ENCODE measurements at regions not wholly inside any gene's neighbourhood (a gene's known extent, or its start where the extent isn't known, plus 50 kb on each side); places are given as distances from the start of the nearest gene placed in this dataset.

GRCh38 chr19:29879655-29879974 is 62.4 kb upstream of the URI1 start:
- WGBS, 2 donors, result 70 to 74% methylated on average over 7 of the region's 7 CpGs

GRCh38 chr19:29880498-29881081 is 61.4 kb upstream of the URI1 start:
- Histone ChIP-seq H3K4me1 (no peaks in the 10 kb centered on the region), H3K4me3 (no peak overlapping the region), H3K27ac (no peak overlapping the region), H3K27me3 (no peaks in the 10 kb centered on the region), H3K9me3 (no peaks in the 10 kb centered on the region), H3K36me3 (no peaks in the 10 kb centered on the region)
- 73 to 74% methylated on average over 10 of the region's 10 CpGs for WGBS, 2 donors
- no peak for TF ChIP-seq CTCF (IDR thresholded peaks at IDR 0.05)
- TF ChIP-seq POLR2A (IDR thresholded peaks at IDR 0.05), result no peak
- no peak for TF ChIP-seq POLR2AphosphoS5 (IDR thresholded peaks at IDR 0.05)
- no peak for TF ChIP-seq EP300 (IDR thresholded peaks at IDR 0.05)
- ATAC-seq (ENCODE audit: low FRiP score in 2 of 2) (no peak), DNase-seq (no peak)

More at GRCh38 chr19:29879655-29879974, 62.4 kb upstream of the URI1 start:
- Histone ChIP-seq H3K4me1 (no peaks in the 10 kb centered on the region), H3K27me3 (no peaks in the 10 kb centered on the region), H3K36me3 (no peaks in the 10 kb centered on the region), H3K9me3 (no peaks in the 10 kb centered on the region), H3K27ac (no peak overlapping the region), H3K4me3 (no peak overlapping the region)
- TF ChIP-seq CTCF (IDR thresholded peaks at IDR 0.05), result no peak
- TF ChIP-seq EP300 (IDR thresholded peaks at IDR 0.05), result no peak
- TF ChIP-seq POLR2A (IDR thresholded peaks at IDR 0.05), result no peak
- TF ChIP-seq POLR2AphosphoS5 (IDR thresholded peaks at IDR 0.05), result no peak
- ATAC-seq (ENCODE audit: low FRiP score in 2 of 2) (no peak), DNase-seq (no peak)

- DNase-seq, result no peak
Measured at GRCh38 chr19:29881386-29881785, 60.7 kb upstream of the URI1 start.

GRCh38 chr19:29882719-29883105 is 59.3 kb upstream of the URI1 start:
- Histone ChIP-seq H3K27me3 (no peaks in the 10 kb centered on the region), H3K9me3 (no peaks in the 10 kb centered on the region), H3K4me3 (no peak overlapping the region), H3K27ac (no peak overlapping the region), H3K36me3 (no peaks in the 10 kb centered on the region), H3K4me1 (peaks cover 0 to 4% (median 0%) of the 10 kb centered on the region in 4 donors)
- WGBS, 2 donors, result 78 to 82% methylated on average over 5 to 13 of the region's 13 CpGs
- ATAC-seq (ENCODE audit: low FRiP score in 2 of 2) (no peak), DNase-seq (no peak)
- no peak for TF ChIP-seq POLR2AphosphoS5 (IDR thresholded peaks at IDR 0.05)

More at GRCh38 chr19:29881386-29881785, 60.7 kb upstream of the URI1 start:
- no peak overlapping the region for H3K27ac ChIP-seq
- no peaks in the 10 kb centered on the region for H3K36me3 ChIP-seq
- WGBS, 2 donors, result 84 to 89% methylated on average over 5 of the region's 5 CpGs
- ATAC-seq (ENCODE audit: low FRiP score in 2 of 2), result no peak
- TF ChIP-seq POLR2AphosphoS5 (IDR thresholded peaks at IDR 0.05) (no peak), POLR2A (IDR thresholded peaks at IDR 0.05) (no peak), CTCF (IDR thresholded peaks at IDR 0.05) (no peak), EP300 (IDR thresholded peaks at IDR 0.05) (no peak)
- H3K9me3 ChIP-seq, result no peaks in the 10 kb centered on the region
- no peaks in the 10 kb centered on the region for H3K27me3 ChIP-seq
- H3K4me3 ChIP-seq, result no peak overlapping the region
- H3K4me1 ChIP-seq, result no peaks in the 10 kb centered on the region

GRCh38 chr19:29884044-29884443 is 58.0 kb upstream of the URI1 start:
- H3K36me3 ChIP-seq, result no peaks in the 10 kb centered on the region
- no peaks in the 10 kb centered on the region for H3K27me3 ChIP-seq
- no peak overlapping the region for H3K4me3 ChIP-seq
- H3K27ac ChIP-seq, result no peak overlapping the region
- WGBS, 2 donors, result 80 to 89% methylated on average over 2 of the region's 2 CpGs
- peaks cover 0 to 4% (median 0%) of the 10 kb centered on the region in 4 donors for H3K4me1 ChIP-seq
- TF ChIP-seq EP300 (IDR thresholded peaks at IDR 0.05), result no peak
- TF ChIP-seq POLR2AphosphoS5 (IDR thresholded peaks at IDR 0.05), result no peak
- TF ChIP-seq POLR2A (IDR thresholded peaks at IDR 0.05), result no peak
- no peak for TF ChIP-seq CTCF (IDR thresholded peaks at IDR 0.05)
- no peak for ATAC-seq (ENCODE audit: low FRiP score in 2 of 2)
- H3K9me3 ChIP-seq, result no peaks in the 10 kb centered on the region
- DNase-seq, result no peak
